ENCODE measurements at regions not wholly inside any gene's neighbourhood (a gene's known extent, or its start where the extent isn't known, plus 50 kb on each side); places are given as distances from the start of the nearest gene placed in this dataset.

GRCh38 chr5:143916451-143916850, 104.5 kb downstream of the HMHB1 start:
- no peaks in the 10 kb centered on the region for H3K36me3 ChIP-seq
- no peak overlapping the region for H3K27ac ChIP-seq
- no peaks in the 10 kb centered on the region for H3K27me3 ChIP-seq
- no peaks in the 10 kb centered on the region for H3K9me3 ChIP-seq (ENCODE audit: low read depth)
- no peak for DNase-seq (ENCODE audit: low read depth in 1 of 2, low spot score in 1 of 2)
- H3K4me1 ChIP-seq (ENCODE audit: low read depth) = no peaks in the 10 kb centered on the region
- H3K4me3 ChIP-seq = no peak overlapping the region
- TF ChIP-seq CTCF (IDR thresholded peaks at IDR 0.05; ENCODE audit: low read depth, low read length) = no peak

- no peaks in the 10 kb centered on the region for H3K4me1 ChIP-seq (ENCODE audit: low read depth)
- no peak for DNase-seq (ENCODE audit: low read depth in 1 of 2, low spot score in 1 of 2)
- no peak overlapping the region for H3K27ac ChIP-seq
- no peaks in the 10 kb centered on the region for H3K9me3 ChIP-seq (ENCODE audit: low read depth)
- no peaks in the 10 kb centered on the region for H3K27me3 ChIP-seq
- H3K4me3 ChIP-seq = no peak overlapping the region
- no peaks in the 10 kb centered on the region for H3K36me3 ChIP-seq
- no peak for TF ChIP-seq CTCF (IDR thresholded peaks at IDR 0.05; ENCODE audit: low read depth, low read length)
These were observed 107.0 kb downstream of the HMHB1 start for GRCh38 chr5:143918961-143919360.

GRCh38 chr5:143920772-143921171, 108.8 kb downstream of the HMHB1 start:
- H3K27me3 ChIP-seq = no peaks in the 10 kb centered on the region
- H3K4me3 ChIP-seq = no peak overlapping the region
- no peaks in the 10 kb centered on the region for H3K36me3 ChIP-seq
- DNase-seq (ENCODE audit: low read depth in 1 of 2, low spot score in 1 of 2) = no peak
- TF ChIP-seq CTCF (IDR thresholded peaks at IDR 0.05; ENCODE audit: low read depth, low read length) = no peak
- no peaks in the 10 kb centered on the region for H3K4me1 ChIP-seq (ENCODE audit: low read depth)
- H3K27ac ChIP-seq = no peak overlapping the region
- no peaks in the 10 kb centered on the region for H3K9me3 ChIP-seq (ENCODE audit: low read depth)

- peak in 1 of 2 donors; percentile 92 for DNase-seq (ENCODE audit: low read depth in 1 of 2, low spot score in 1 of 2)
- Histone ChIP-seq H3K27ac (no peak overlapping the region), H3K9me3 (ENCODE audit: low read depth) (no peaks in the 10 kb centered on the region), H3K4me3 (no peak overlapping the region), H3K27me3 (no peaks in the 10 kb centered on the region), H3K36me3 (no peaks in the 10 kb centered on the region), H3K4me1 (ENCODE audit: low read depth) (no peaks in the 10 kb centered on the region)
- no peak for TF ChIP-seq CTCF (IDR thresholded peaks at IDR 0.05; ENCODE audit: low read depth, low read length)
These were observed 109.8 kb downstream of the HMHB1 start for GRCh38 chr5:143921525-143922311.

GRCh38 chr5:143922718-143923117, 110.8 kb downstream of the HMHB1 start:
- H3K4me1 ChIP-seq (ENCODE audit: low read depth) = no peaks in the 10 kb centered on the region
- TF ChIP-seq CTCF (IDR thresholded peaks at IDR 0.05; ENCODE audit: low read depth, low read length) = no peak
- no peak overlapping the region for H3K4me3 ChIP-seq
- no peaks in the 10 kb centered on the region for H3K9me3 ChIP-seq (ENCODE audit: low read depth)
- no peaks in the 10 kb centered on the region for H3K36me3 ChIP-seq
- H3K27me3 ChIP-seq = no peaks in the 10 kb centered on the region
- peak in 1 of 2 donors; percentile 38 for DNase-seq (ENCODE audit: low read depth in 1 of 2, low spot score in 1 of 2)
- no peak overlapping the region for H3K27ac ChIP-seq

Measured in cardiac muscle cell (in vitro differentiated cells and primary cell).